ENCODE measurements at regions not wholly inside any gene's neighbourhood (a gene's known extent, or its start where the extent isn't known, plus 50 kb on each side); places are given as distances from the start of the nearest gene placed in this dataset.

- WGBS, 2 donors, result 88 to 91% methylated on average over 7 of the region's 7 CpGs
These were observed 366.3 kb downstream of the TNS3 start for GRCh38 chr7:47215640-47216039.

GRCh38 chr7:47215049-47215448 is 366.9 kb downstream of the TNS3 start:
- no peak overlapping the region for H3K4me3 ChIP-seq (ENCODE audit: low read depth, poor library complexity, severe bottlenecking)
- no peak for TF ChIP-seq POLR2A (IDR thresholded peaks at IDR 0.05)
- TF ChIP-seq CTCF (IDR thresholded peaks at IDR 0.05), result no peak
- 79 to 85% methylated on average over 4 of the region's 4 CpGs for WGBS, 2 donors
- peak in 1 of 2 donors; percentile 88 for DNase-seq (ENCODE audit: low spot score in 2 of 2)
- intact Hi-C loops (cut with DNase I; ENCODE audit: low total_unique reads), result no loop called here

More at GRCh38 chr7:47215640-47216039, 366.3 kb downstream of the TNS3 start:
- TF ChIP-seq CTCF (IDR thresholded peaks at IDR 0.05) (no peak), POLR2A (IDR thresholded peaks at IDR 0.05) (no peak)
- intact Hi-C loops (cut with DNase I; ENCODE audit: low total_unique reads), result no loop called here
- no peak overlapping the region for H3K4me3 ChIP-seq (ENCODE audit: low read depth, poor library complexity, severe bottlenecking)
- peak in 1 of 2 donors; percentile 42 for DNase-seq (ENCODE audit: low spot score in 2 of 2)

GRCh38 chr7:47213276-47213675 is 368.6 kb downstream of the TNS3 start:
- intact Hi-C loops (cut with DNase I; ENCODE audit: low total_unique reads), result no loop called here
- DNase-seq (ENCODE audit: low spot score in 2 of 2), result no peak
- TF ChIP-seq POLR2A (IDR thresholded peaks at IDR 0.05) (no peak), CTCF (IDR thresholded peaks at IDR 0.05) (no peak)
- H3K4me3 ChIP-seq (ENCODE audit: low read depth, poor library complexity, severe bottlenecking), result no peak overlapping the region
- 92 to 94% methylated on average over 5 of the region's 5 CpGs for WGBS, 2 donors

GRCh38 chr7:47211519-47211973 is 370.4 kb downstream of the TNS3 start:
- no peak for TF ChIP-seq CTCF (IDR thresholded peaks at IDR 0.05)
- no peak for TF ChIP-seq POLR2A (IDR thresholded peaks at IDR 0.05)
- DNase-seq (ENCODE audit: low spot score in 2 of 2), result no peak
- intact Hi-C loops (cut with DNase I; ENCODE audit: low total_unique reads), result no loop called here
- H3K4me3 ChIP-seq (ENCODE audit: low read depth, poor library complexity, severe bottlenecking), result no peak overlapping the region
- WGBS, 2 donors, result 43% methylated on average over 5 of the region's 5 CpGs

GRCh38 chr7:47210281-47210854 is 371.5 kb downstream of the TNS3 start:
- TF ChIP-seq POLR2A (IDR thresholded peaks at IDR 0.05) (no peak), CTCF (IDR thresholded peaks at IDR 0.05) (no peak)
- H3K4me3 ChIP-seq (ENCODE audit: low read depth, poor library complexity, severe bottlenecking), result no peak overlapping the region
- intact Hi-C loops (cut with DNase I; ENCODE audit: low total_unique reads), result no loop called here
- no peak for DNase-seq (ENCODE audit: low spot score in 2 of 2)
- 38 to 46% methylated on average over 4 of the region's 4 CpGs for WGBS, 2 donors

GRCh38 chr7:47207956-47208355 is 374.0 kb downstream of the TNS3 start:
- DNase-seq (ENCODE audit: low spot score in 2 of 2), result no peak
- no peak overlapping the region for H3K4me3 ChIP-seq (ENCODE audit: low read depth, poor library complexity, severe bottlenecking)
- WGBS, 2 donors, result 67 to 72% methylated on average over 3 of the region's 3 CpGs
- intact Hi-C loops (cut with DNase I; ENCODE audit: low total_unique reads), result no loop called here
- no peak for TF ChIP-seq CTCF (IDR thresholded peaks at IDR 0.05)
